ENCODE measurements at regions not wholly inside any gene's neighbourhood (a gene's known extent, or its start where the extent isn't known, plus 50 kb on each side); places are given as distances from the start of the nearest gene placed in this dataset.

GRCh38 chr12:46071769-46072624 is 81.6 kb upstream of the SCAF11 start:
- TF ChIP-seq SMC3 (IDR thresholded peaks at IDR 0.05; ENCODE audit: low read depth, low read length): peak; percentile 74
- no peak for TF ChIP-seq TEAD4 (IDR thresholded peaks at IDR 0.05; ENCODE audit: borderline replicate concordance, insufficient read depth)
- no peak for TF ChIP-seq FOSL2 (IDR thresholded peaks at IDR 0.05; ENCODE audit: borderline replicate concordance, low read depth)
- peak; percentile 81 for TF ChIP-seq RAD21 (IDR thresholded peaks at IDR 0.05; ENCODE audit: low read length)
- TF ChIP-seq MEF2A (IDR thresholded peaks at IDR 0.05; ENCODE audit: borderline replicate concordance, low read depth): no peak
- TF ChIP-seq YY1 (IDR thresholded peaks at IDR 0.05; ENCODE audit: low read depth): no peak
- no peak for TF ChIP-seq ZBTB33 (IDR thresholded peaks at IDR 0.05; ENCODE audit: borderline replicate concordance, low read depth)
- TF ChIP-seq NFIC (IDR thresholded peaks at IDR 0.05; ENCODE audit: borderline replicate concordance): peak; percentile 45; the same call in 1 of the 2 replicates
- TF ChIP-seq CTCF (IDR thresholded peaks at IDR 0.05): peak; percentile 94
- TF ChIP-seq RCOR1 (IDR thresholded peaks at IDR 0.05; ENCODE audit: low read length): no peak
- WGBS (ENCODE audit: low lambda C conversion rate): 45% methylated on average over 7 of the region's 8 CpGs
- H3K4me3 ChIP-seq (ENCODE audit: low read depth in 2 of 2, low read length in 1 of 2): peak overlapping the region in 1 of 2 experiments; percentile 7; a peak in 1 of 4 replicates

GRCh38 chr12:46071335-46071734 is 81.0 kb upstream of the SCAF11 start:
- POLR2A ChIA-PET: no interaction called here
- CTCF ChIA-PET: interaction anchor here (0.8 to 2.3 kb wide), 11 partner anchors 8 to 192 kb away, joined by 3 to 9 read pairs (median 3); partner anchors contain the start of gene SCAF11

More at GRCh38 chr12:46071769-46072624, 81.6 kb upstream of the SCAF11 start:
- CTCF ChIA-PET: interaction anchor here (0.6 to 2.3 kb wide), 17 partner anchors 9 to 948 kb away, joined by 3 to 9 read pairs (median 3); partner anchors contain the start of gene SCAF11
- Histone ChIP-seq H3K9me3 (no peaks in the 10 kb centered on the region), H3K27me3 (ENCODE audit: insufficient read depth) (no peaks in the 10 kb centered on the region), H3K9me2 (no peaks in the 10 kb centered on the region), H3K27ac (ENCODE audit: low read depth in 2 of 2, low read length in 1 of 2) (no peak overlapping the region), H3K4me2 (0 out of 2 replicates have a peak overlapping the region, but pooled peaks have one; percentile 43), H3F3A (replicated peaks; ENCODE audit: insufficient read depth) (no peaks in the 10 kb centered on the region), H3K9ac (no peak overlapping the region), H3K79me2 (ENCODE audit: insufficient read depth) (no peaks in the 10 kb centered on the region), H3K36me3 (replicated peaks in 1 of 2; ENCODE audit: control insufficient read depth in 1 of 2, insufficient read depth in 2 of 2, low read length in 1 of 2) (no peaks in the 10 kb centered on the region), H3K4me1 (ENCODE audit: control insufficient read depth in 1 of 2, insufficient read depth in 2 of 2, low read depth in 1 of 2, low read length in 1 of 2) (peaks cover 3 to 9% of the 10 kb centered on the region in 2 experiments; a peak in 2 of 4 replicates), H4K20me1 (ENCODE audit: insufficient read depth) (no peaks in the 10 kb centered on the region), H2AFZ (ENCODE audit: low read depth) (peak overlapping the region; percentile 89; the same call in 1 of the 2 replicates)
- DNase-seq: peak; percentile 52
- POLR2A ChIA-PET: no interaction called here

More at GRCh38 chr12:46071335-46071734, 81.0 kb upstream of the SCAF11 start:
- no peak overlapping the region for H3K4me3 ChIP-seq (ENCODE audit: low read depth in 2 of 2, low read length in 1 of 2)
- no peaks in the 10 kb centered on the region for H3K36me3 ChIP-seq (replicated peaks in 1 of 2; ENCODE audit: control insufficient read depth in 1 of 2, insufficient read depth in 2 of 2, low read length in 1 of 2)
- H3K4me1 ChIP-seq (ENCODE audit: control insufficient read depth in 1 of 2, insufficient read depth in 2 of 2, low read depth in 1 of 2, low read length in 1 of 2): peaks cover 3 to 9% of the 10 kb centered on the region in 2 experiments; a peak in 2 of 4 replicates
- no peak overlapping the region for H2AFZ ChIP-seq (ENCODE audit: low read depth)
- no peak for TF ChIP-seq TAF1 (IDR thresholded peaks at IDR 0.05; ENCODE audit: borderline replicate concordance, low read depth, low read length)
- TF ChIP-seq GATA2 (CRISPR knock-in tag; IDR thresholded peaks at IDR 0.05): no peak
- H3K9me2 ChIP-seq: no peaks in the 10 kb centered on the region
- DNase-seq: no peak
- no peaks in the 10 kb centered on the region for H3K79me2 ChIP-seq (ENCODE audit: insufficient read depth)
- H3K27me3 ChIP-seq (ENCODE audit: insufficient read depth): no peaks in the 10 kb centered on the region
- no peak overlapping the region for H3K9ac ChIP-seq
- H3F3A ChIP-seq (replicated peaks; ENCODE audit: insufficient read depth): no peaks in the 10 kb centered on the region
- no peak overlapping the region for H3K27ac ChIP-seq (ENCODE audit: low read depth in 2 of 2, low read length in 1 of 2)
- H3K9me3 ChIP-seq: no peaks in the 10 kb centered on the region
- no peak overlapping the region for H3K4me2 ChIP-seq
- no peaks in the 10 kb centered on the region for H4K20me1 ChIP-seq (ENCODE audit: insufficient read depth)
- WGBS (ENCODE audit: low lambda C conversion rate): 30% methylated on average over 5 of the region's 5 CpGs

All from SK-N-SH (cell line).